GM12874 (cell line): ENCODE measurements at regions not wholly inside any gene's neighbourhood (a gene's known extent, or its start where the extent isn't known, plus 50 kb on each side); places are given as distances from the start of the nearest gene placed in this dataset.

ENCODE experiments used
- TF ChIP-seq, protein P1 (sequence below): IDR thresholded peaks from 2 replicates; pipeline ENCODE4 v1.5.1; 2011; ENCODE audit warnings: low read depth, mild to moderate bottlenecking, control low read depth, low read length, moderate library complexity; ENCODE audit not compliant: insufficient read depth

- TF ChIP-seq, protein P1, sequence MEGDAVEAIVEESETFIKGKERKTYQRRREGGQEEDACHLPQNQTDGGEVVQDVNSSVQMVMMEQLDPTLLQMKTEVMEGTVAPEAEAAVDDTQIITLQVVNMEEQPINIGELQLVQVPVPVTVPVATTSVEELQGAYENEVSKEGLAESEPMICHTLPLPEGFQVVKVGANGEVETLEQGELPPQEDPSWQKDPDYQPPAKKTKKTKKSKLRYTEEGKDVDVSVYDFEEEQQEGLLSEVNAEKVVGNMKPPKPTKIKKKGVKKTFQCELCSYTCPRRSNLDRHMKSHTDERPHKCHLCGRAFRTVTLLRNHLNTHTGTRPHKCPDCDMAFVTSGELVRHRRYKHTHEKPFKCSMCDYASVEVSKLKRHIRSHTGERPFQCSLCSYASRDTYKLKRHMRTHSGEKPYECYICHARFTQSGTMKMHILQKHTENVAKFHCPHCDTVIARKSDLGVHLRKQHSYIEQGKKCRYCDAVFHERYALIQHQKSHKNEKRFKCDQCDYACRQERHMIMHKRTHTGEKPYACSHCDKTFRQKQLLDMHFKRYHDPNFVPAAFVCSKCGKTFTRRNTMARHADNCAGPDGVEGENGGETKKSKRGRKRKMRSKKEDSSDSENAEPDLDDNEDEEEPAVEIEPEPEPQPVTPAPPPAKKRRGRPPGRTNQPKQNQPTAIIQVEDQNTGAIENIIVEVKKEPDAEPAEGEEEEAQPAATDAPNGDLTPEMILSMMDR, result no peak
Measured at GRCh38 chr12:115426732-115427131, 742.8 kb upstream of the TBX3 start.

DNA sequence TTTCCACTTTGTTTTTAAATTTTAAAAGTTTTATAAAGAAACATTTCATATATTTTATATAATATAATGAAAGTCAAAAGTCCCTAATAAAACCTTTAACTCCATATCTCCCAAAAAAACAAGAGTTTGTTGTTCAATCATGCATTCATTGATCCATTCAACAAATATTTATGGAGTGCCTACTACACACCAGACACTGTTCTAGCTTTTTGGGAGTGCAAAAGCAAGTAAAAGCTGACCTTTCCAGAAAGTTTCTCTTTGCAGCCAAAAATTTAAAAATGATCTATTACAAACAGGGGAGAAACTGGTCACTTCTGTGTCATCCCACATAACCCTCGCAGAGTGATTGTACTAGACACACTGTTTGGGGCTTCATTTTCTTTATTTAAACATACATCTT lies 740.0 kb upstream of the TBX3 start:
- TF ChIP-seq, protein P1, result no peak

- TF ChIP-seq, protein P1, result no peak
Measured at GRCh38 chr12:115423546-115423987, 739.6 kb upstream of the TBX3 start.

DNA sequence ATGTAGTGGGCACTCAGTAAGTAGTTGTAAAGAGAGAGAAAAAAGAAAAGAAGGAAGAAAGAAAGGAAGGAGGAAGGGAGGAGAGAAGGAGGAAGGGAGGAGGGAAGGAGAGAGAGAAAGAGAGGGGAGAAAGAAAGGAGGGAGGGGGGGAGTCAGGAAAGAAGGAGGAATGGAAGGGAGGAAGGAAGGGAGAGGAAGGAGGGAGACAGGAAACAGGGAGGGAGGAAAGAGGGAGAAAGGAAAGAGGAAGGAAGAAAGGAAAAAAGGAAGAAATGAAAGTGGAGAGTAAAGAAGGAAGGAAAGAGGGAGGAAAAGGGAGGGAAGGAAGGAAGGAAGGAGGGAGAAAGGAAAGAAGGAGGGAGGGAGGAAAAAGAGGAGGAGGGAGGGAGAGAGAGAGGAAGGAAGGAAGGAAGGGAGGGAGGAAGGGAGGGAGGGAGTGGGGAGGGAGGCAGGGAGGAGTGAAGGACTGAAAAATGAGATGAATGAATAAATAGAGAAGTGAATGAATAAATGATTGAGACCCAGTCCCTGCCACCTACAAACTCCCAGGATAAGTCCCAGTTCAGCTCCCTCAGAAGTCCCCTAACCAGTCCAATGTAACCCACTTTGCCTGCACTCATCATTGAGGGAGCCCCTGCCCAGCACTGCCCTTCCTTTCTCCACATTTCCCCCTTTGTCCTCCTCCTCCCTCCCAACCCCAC lies 739.0 kb upstream of the TBX3 start:
- TF ChIP-seq, protein P1, result no peak

DNA sequence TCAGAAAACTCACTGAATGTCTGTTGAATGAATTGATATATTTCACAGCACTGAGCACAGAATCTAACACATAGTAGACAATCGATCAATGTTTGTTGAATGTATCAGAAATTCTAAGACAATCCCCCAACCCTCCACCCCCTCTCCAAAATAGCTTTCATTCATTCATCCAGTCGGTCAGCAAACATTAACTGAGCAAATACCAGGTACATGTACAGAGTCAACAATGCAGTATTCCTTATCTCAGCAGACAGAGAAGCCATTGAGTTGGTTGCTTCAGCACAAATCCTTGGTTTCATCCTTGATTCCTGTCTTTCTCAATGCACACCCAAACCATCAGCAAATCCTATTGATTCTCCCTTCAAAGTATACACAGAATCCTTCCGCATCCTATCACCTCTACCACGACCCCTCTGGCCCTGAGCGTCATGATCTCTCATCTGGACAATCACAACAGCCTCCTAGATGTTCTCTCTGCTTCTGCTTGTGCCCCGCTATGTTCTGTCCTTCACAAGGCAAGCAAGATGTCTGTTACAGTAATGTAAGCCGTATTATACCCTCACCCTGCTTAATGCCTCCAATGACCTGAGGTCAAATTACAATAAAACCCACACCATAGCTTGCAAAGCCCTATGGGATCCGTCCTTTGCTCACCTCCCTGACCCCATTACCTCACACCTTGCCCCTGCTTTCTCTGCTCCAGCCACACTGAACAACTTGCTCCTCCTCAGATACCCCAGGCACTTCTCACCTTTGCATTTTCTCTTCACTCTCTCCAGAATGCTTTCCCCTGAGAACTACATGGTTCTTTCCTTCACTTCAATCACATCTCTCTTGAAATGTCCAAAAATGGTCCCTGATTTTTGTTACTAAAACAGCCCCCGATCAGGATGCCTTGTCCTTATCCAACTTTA lies 738.1 kb upstream of the TBX3 start:
- TF ChIP-seq, protein P1, result no peak

DNA sequence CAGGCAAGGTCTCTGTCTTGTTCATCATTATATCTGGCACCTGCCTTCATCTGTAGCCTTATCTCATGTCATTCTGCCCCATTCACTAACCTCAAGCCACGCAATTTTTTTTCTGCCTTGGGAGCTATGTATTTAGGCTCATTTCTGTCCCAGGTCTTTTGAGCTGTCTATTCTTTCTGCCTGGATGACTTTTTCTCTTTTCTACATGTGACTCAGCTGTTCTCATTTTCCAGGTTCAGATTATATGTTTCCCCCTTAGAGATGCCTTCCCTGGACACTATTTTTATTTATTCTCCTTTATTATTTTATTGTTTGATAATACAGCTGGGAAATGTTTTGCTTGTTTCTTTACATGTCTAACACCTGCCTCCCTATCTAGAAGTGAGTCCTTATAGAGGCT lies 737.4 kb upstream of the TBX3 start:
- TF ChIP-seq, protein P1, result no peak

DNA sequence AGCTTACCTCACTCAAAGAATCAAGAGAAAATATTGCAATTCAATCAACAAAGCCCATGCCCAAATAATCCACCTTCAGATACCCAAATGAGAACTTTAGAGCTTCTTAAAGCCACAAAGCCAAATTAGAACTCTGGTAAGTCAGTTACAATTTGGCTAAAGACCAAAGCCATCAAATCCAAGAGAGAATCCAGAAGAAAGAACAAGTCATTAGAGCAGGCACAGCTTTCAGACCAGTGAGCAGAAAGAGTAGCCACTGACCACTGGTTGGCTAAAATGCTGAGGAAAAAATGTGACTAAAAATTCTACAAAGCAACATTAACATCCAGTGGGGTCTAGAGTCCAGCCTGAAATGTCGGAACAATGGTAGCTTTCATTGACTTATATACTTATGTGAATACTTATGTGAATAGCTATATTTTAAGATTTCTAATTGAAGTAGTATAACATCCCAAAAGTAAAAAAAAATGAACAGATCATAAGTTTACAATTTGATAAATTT lies 735.2 kb upstream of the TBX3 start:
- TF ChIP-seq, protein P1, result no peak
